H1 (cell line): ENCODE measurements at regions not wholly inside any gene's neighbourhood (a gene's known extent, or its start where the extent isn't known, plus 50 kb on each side); places are given as distances from the start of the nearest gene placed in this dataset.

ENCODE experiments used
- CTCF ChIA-PET: fragments of 300-600 bp; sonication (Branson Sonifier 250); formaldehyde crosslinking; loops from one replicate; lab custom pipeline; 2021; ENCODE audit not compliant: partially characterized antibody; lab: Charles Lee
- POLR2A ChIA-PET: fragments of 300-600 bp; sonication (Branson Sonifier 250); formaldehyde crosslinking; loops from one replicate; lab custom pipeline; 2021; ENCODE audit warnings: inconsistent platforms; ENCODE audit not compliant: partially characterized antibody; lab: Charles Lee
- DNase-seq, 2 experiments: peaks; one replicate each; pipeline versions ENCODE4 v3.0.0 to v3.0.0-alpha.2; 2010 to 2022; ENCODE audit warnings: low spot score in 2 of 2, low read depth in 1 of 2, mixed read lengths in 1 of 2
- FAIRE-seq: peaks from 2 replicates; lab custom pipeline; 2011; peaks lifted over from hg19 to GRCh38; lab: Jason Lieb, UNC
- H2AFZ ChIP-seq: 2 replicates; pipeline ENCODE4 v1.8.1; 2012; ENCODE audit warnings: low read length, inconsistent platforms
- H2AK5ac ChIP-seq: 2 replicates; pipeline ENCODE4 v1.6.1; 2013; ENCODE audit warnings: low read depth, low read length
- H2BK120ac ChIP-seq: replicated peaks from 2 replicates; pipeline ENCODE3; 2013; ENCODE audit warnings: low read depth, low read length, inconsistent platforms
- H2BK12ac ChIP-seq: 2 replicates; pipeline ENCODE4 v1.6.1; 2013; ENCODE audit warnings: low read depth, low read length
- H2BK15ac ChIP-seq: 2 replicates; pipeline ENCODE4 v1.6.1; 2013; ENCODE audit warnings: low read length
- H2BK20ac ChIP-seq: 2 replicates; pipeline ENCODE4 v1.6.1; 2013; ENCODE audit warnings: low read length
- H2BK5ac ChIP-seq: 2 replicates; pipeline ENCODE4 v1.6.1; 2013; ENCODE audit warnings: low read depth, low read length
- H3K14ac ChIP-seq: 2 replicates; pipeline ENCODE4 v1.6.1; 2013; ENCODE audit warnings: inconsistent platforms; ENCODE audit not compliant: insufficient read length
- H3K18ac ChIP-seq: 2 replicates; pipeline ENCODE4 v1.6.1; 2013; ENCODE audit warnings: low read length; ENCODE audit errors: extremely low read depth
- H3K23ac ChIP-seq: 2 replicates; pipeline ENCODE4 v1.6.1; 2013; ENCODE audit warnings: inconsistent platforms; ENCODE audit not compliant: insufficient read length
- H3K23me2 ChIP-seq: 2 replicates; pipeline ENCODE4 v1.6.1; 2013; ENCODE audit warnings: low read depth, low read length
- H3K27ac ChIP-seq: 2 replicates; pipeline ENCODE4 v1.6.1; 2011; ENCODE audit warnings: low read depth, low read length, inconsistent platforms
- H3K27me3 ChIP-seq, 4 experiments: replicated peaks in 1 of 4; 1 replicate in 1 of 4; 2 replicates in 3 of 4; pipeline versions ENCODE4 v1.6.1 to v1.8.1; 2011 to 2013; ENCODE audit warnings: low read length in 3 of 4, mild to moderate bottlenecking in 3 of 4, inconsistent platforms in 2 of 4, mixed read lengths in 2 of 4, moderate library complexity in 1 of 4; ENCODE audit not compliant: control insufficient read depth in 3 of 4, insufficient read depth in 3 of 4; ENCODE audit errors: extremely low read depth in 1 of 4
- H3K36me3 ChIP-seq, 4 experiments: 2 replicates each; pipeline versions ENCODE4 v1.6.1 to v1.8.1; 2011 to 2013; ENCODE audit warnings: mild to moderate bottlenecking in 4 of 4, low read length in 3 of 4, moderate library complexity in 2 of 4, control low read depth in 1 of 4, inconsistent platforms in 1 of 4; ENCODE audit not compliant: insufficient read depth in 4 of 4, control insufficient read depth in 2 of 4
- H3K4ac ChIP-seq: replicated peaks from 2 replicates; pipeline ENCODE3; 2013; ENCODE audit warnings: low read length, low read depth, mixed read lengths, inconsistent platforms; ENCODE audit not compliant: insufficient read length
- H3K4me1 ChIP-seq, 4 experiments: replicated peaks in 1 of 4; 1 replicate in 1 of 4; 2 replicates in 3 of 4; pipeline versions ENCODE4 v1.6.1 to v1.8.1; 2011 to 2013; ENCODE audit warnings: low read length in 3 of 4, inconsistent platforms in 2 of 4, mixed read lengths in 1 of 4; ENCODE audit not compliant: insufficient read depth in 4 of 4, control insufficient read depth in 3 of 4
- H3K4me2 ChIP-seq, 2 experiments: 2 replicates each; pipeline versions ENCODE4 v1.6.1 to v1.8.1; 2011 to 2013; ENCODE audit warnings: low read depth in 2 of 2, low read length in 2 of 2, control low read depth in 1 of 2, inconsistent platforms in 1 of 2, mild to moderate bottlenecking in 1 of 2; ENCODE audit not compliant: insufficient read depth in 1 of 2
- H3K4me3 ChIP-seq, 4 experiments: fragments of 200-600, 300-600 bp in 1 of 4; sonication (generic), shearing (Covaris generic), sonication (Bioruptor Twin) in 1 of 4; 2 replicates each; pipeline versions ENCODE4 v1.5.1 to v1.8.1; 2011 to 2016; ENCODE audit warnings: low read length in 4 of 4, low read depth in 3 of 4, control low read depth in 2 of 4, inconsistent platforms in 2 of 4, mild to moderate bottlenecking in 2 of 4, mixed read lengths in 1 of 4, moderate library complexity in 1 of 4; ENCODE audit not compliant: insufficient read depth in 2 of 4; ENCODE audit errors: extremely low read depth in 1 of 4
- H3K56ac ChIP-seq: replicated peaks from 2 replicates; pipeline ENCODE3; 2013; ENCODE audit warnings: low read depth, mild to moderate bottlenecking, mixed read lengths, low read length, inconsistent platforms; ENCODE audit not compliant: insufficient read length
- H3K79me1 ChIP-seq: 2 replicates; pipeline ENCODE4 v1.6.1; 2013; ENCODE audit warnings: low read depth, low read length, control low read depth
- H3K79me2 ChIP-seq, 2 experiments: 2 replicates each; pipeline versions ENCODE4 v1.6.1 to v1.8.1; 2012 to 2013; ENCODE audit warnings: low read length in 2 of 2, mild to moderate bottlenecking in 2 of 2, inconsistent platforms in 1 of 2; ENCODE audit not compliant: insufficient read depth in 2 of 2, control insufficient read depth in 1 of 2
- H3K9ac ChIP-seq, 4 experiments: replicated peaks in 1 of 4; 1 replicate in 1 of 4; 2 replicates in 3 of 4; pipeline versions ENCODE4 v1.6.1 to v1.8.1; 2011 to 2013; ENCODE audit warnings: low read depth in 3 of 4, low read length in 3 of 4, control low read depth in 2 of 4, mild to moderate bottlenecking in 2 of 4, moderate library complexity in 2 of 4, inconsistent platforms in 1 of 4; ENCODE audit errors: extremely low read depth in 1 of 4
- H3K9me3 ChIP-seq, 2 experiments: 2 replicates each; pipeline versions ENCODE4 v1.6.1 to v1.8.1; 2012 to 2013; ENCODE audit warnings: mild to moderate bottlenecking in 2 of 2, moderate library complexity in 2 of 2, control low read depth in 1 of 2, inconsistent platforms in 1 of 2, low read depth in 1 of 2, low read length in 1 of 2, mixed read lengths in 1 of 2; ENCODE audit not compliant: insufficient read depth in 2 of 2
- H4K20me1 ChIP-seq, 2 experiments: replicated peaks in 1 of 2; 2 replicates each; pipeline versions ENCODE3 to v1.8.1; 2011 to 2013; ENCODE audit warnings: inconsistent platforms in 2 of 2, low read length in 2 of 2, mild to moderate bottlenecking in 1 of 2; ENCODE audit not compliant: insufficient read depth in 2 of 2, control insufficient read depth in 1 of 2
- H4K5ac ChIP-seq: 2 replicates; pipeline ENCODE4 v1.6.1; 2013; ENCODE audit warnings: low read length, low read depth, mixed read lengths, inconsistent platforms; ENCODE audit not compliant: insufficient read length
- H4K8ac ChIP-seq: 2 replicates; pipeline ENCODE4 v1.8.0; 2013; ENCODE audit warnings: mild to moderate bottlenecking, moderate library complexity, low read length, inconsistent platforms; ENCODE audit not compliant: insufficient read depth; ENCODE audit errors: extremely low read depth
- H4K91ac ChIP-seq: replicated peaks from 2 replicates; pipeline ENCODE3; 2013; ENCODE audit warnings: low read length, mixed read lengths, inconsistent platforms; ENCODE audit not compliant: insufficient read length
- CBX5 ChIP-seq: fragments of 300-800, 300-1000 bp; sonication (generic); IDR thresholded peaks from 2 replicates; pipeline ENCODE4 v1.7.1; 2016; ENCODE audit warnings: antibody characterized with exemption, low read length, low read depth
- CTBP2 ChIP-seq: IDR thresholded peaks from 2 replicates; pipeline ENCODE4 v1.7.0; 2011; ENCODE audit warnings: borderline replicate concordance, mild to moderate bottlenecking, moderate library complexity, mixed read lengths, low read length; ENCODE audit not compliant: insufficient read depth, insufficient read length
- HDAC2 ChIP-seq, 2 experiments: fragments of 300-600 bp in 1 of 2; sonication (generic) in 1 of 2; IDR thresholded peaks; 2 replicates each; pipeline ENCODE4 v1.6.1; 2011 to 2012; ENCODE audit warnings: low read depth in 2 of 2, low read length in 2 of 2, mild to moderate bottlenecking in 2 of 2, moderate library complexity in 2 of 2, borderline replicate concordance in 1 of 2, inconsistent platforms in 1 of 2
- JUN ChIP-seq: IDR thresholded peaks from 2 replicates; pipeline ENCODE4 v1.6.1; 2011; ENCODE audit warnings: low read depth, mild to moderate bottlenecking, improper control_type of control experiment, low read length
- POU5F1 ChIP-seq: IDR thresholded peaks from 2 replicates; pipeline ENCODE4 v1.6.1; 2011; ENCODE audit warnings: low read depth, mild to moderate bottlenecking, low read length, moderate library complexity
- RAD21 ChIP-seq, 2 experiments: IDR thresholded peaks in 1 of 2; conservative IDR thresholded peaks in 1 of 2; 2 replicates each; pipeline ENCODE4 v1.6.1; 2011; ENCODE audit warnings: low read depth in 2 of 2, low read length in 2 of 2, improper control_type of control experiment in 1 of 2, inconsistent platforms in 1 of 2, mild to moderate bottlenecking in 1 of 2, moderate library complexity in 1 of 2
- SAP30 ChIP-seq: fragments of 300-600 bp; sonication (generic); IDR thresholded peaks from 2 replicates; pipeline ENCODE4 v1.7.1; 2012; ENCODE audit warnings: low read length, moderate library complexity, mild to moderate bottlenecking, inconsistent platforms; ENCODE audit not compliant: insufficient read depth, insufficient replicate concordance
- TAF1 ChIP-seq: IDR thresholded peaks from 2 replicates; pipeline ENCODE4 v1.6.1; 2011; ENCODE audit warnings: mild to moderate bottlenecking, low read depth, low read length
- TAF7 ChIP-seq: optimal IDR thresholded peaks from 2 replicates; pipeline ENCODE3; 2011; ENCODE audit warnings: low read depth, mild to moderate bottlenecking, inconsistent platforms, low read length, moderate library complexity, borderline replicate concordance
- TBP ChIP-seq: IDR thresholded peaks from 2 replicates; pipeline ENCODE4 v1.6.1; 2011; ENCODE audit warnings: low read depth, low read length, improper control_type of control experiment
- TCF12 ChIP-seq: IDR thresholded peaks from 2 replicates; pipeline ENCODE4 v1.6.1; 2011; ENCODE audit warnings: low read depth, mild to moderate bottlenecking, low read length
- WGBS, 2 experiments: shearing (Covaris generic) in 1 of 2; methylation state at CpG; one replicate each; pipeline versions ENCODE4 v1.1.6 to v1.1.7; 2013 to 2015; ENCODE audit warnings: low lambda C conversion rate in 2 of 2, mixed read lengths in 2 of 2, inconsistent platforms in 1 of 2, low coverage in 1 of 2, missing lambda C conversion rate in 1 of 2; ENCODE audit not compliant: insufficient replicate concordance in 2 of 2, insufficient coverage in 1 of 2, insufficient read length in 1 of 2; ENCODE audit errors: extremely low coverage in 1 of 2, missing lambda C conversion rate in 1 of 2; 5-methylcytosine and 5-hydroxymethylcytosine counted together

- Histone ChIP-seq H2BK15ac (no peak overlapping the region), H3K9me3 (no peaks in the 10 kb centered on the region), H2BK5ac (no peak overlapping the region), H3K4me2 (no peak overlapping the region), H3K23me2 (no peaks in the 10 kb centered on the region), H3K4ac (no peak overlapping the region), H3K4me3 (no peak overlapping the region), H2AFZ (no peak overlapping the region; the same call in 1 of the 2 replicates), H2BK20ac (no peak overlapping the region), H4K91ac (no peak overlapping the region), H3K36me3 (no peaks in the 10 kb centered on the region), H3K79me1 (no peaks in the 10 kb centered on the region), H2BK12ac (no peak overlapping the region), H2AK5ac (no peak overlapping the region), H3K79me2 (no peaks in the 10 kb centered on the region), H2BK120ac (no peak overlapping the region), H3K27ac (no peak overlapping the region), H3K27me3 (no peaks in the 10 kb centered on the region), H4K5ac (no peak overlapping the region), H3K18ac (no peak overlapping the region), H3K56ac (no peak overlapping the region), H4K8ac (no peak overlapping the region), H3K9ac (no peak overlapping the region), H3K23ac (no peak overlapping the region), H3K14ac (no peak overlapping the region), H3K4me1 (no peaks in the 10 kb centered on the region), H4K20me1 (no peaks in the 10 kb centered on the region)
- 97% methylated on average over 2 of the region's 2 CpGs; no CpG with 5 or more reads in 1 of the 2 experiments for WGBS, 2 experiments
- TF ChIP-seq POU5F1 (no peak), JUN (no peak), TAF1 (no peak), TCF12 (no peak), TBP (no peak), SAP30 (no peak), HDAC2 (IDR thresholded peaks at IDR 0.05; ENCODE audit: borderline replicate concordance in 1 of 2, low read depth in 2 of 2, low read length in 2 of 2) (no peak), RAD21 (IDR thresholded peaks at IDR 0.05 in 1 of 2, conservative IDR thresholded peaks at IDR 0.05 in 1 of 2; ENCODE audit: low read depth in 2 of 2, low read length in 2 of 2) (no peak), TAF7 (no peak), CBX5 (no peak), CTBP2 (no peak)
- CTCF ChIA-PET = interaction anchor here (0.7 to 2.4 kb wide), 14 partner anchors 9 to 830 kb away, joined by 3 to 14 read pairs (median 3); no protein-coding TSS in a partner anchor
- FAIRE-seq = no peak
- no peak for DNase-seq
- POLR2A ChIA-PET = no interaction called here
Measured at GRCh38 chr11:109864834-109865547, 228.2 kb upstream of the ZC3H12C start.
